CD4-positive, alpha-beta T cell treated with Interferon alpha-2 for 1 hour (primary cell): ENCODE measurements at regions not wholly inside any gene's neighbourhood (a gene's known extent, or its start where the extent isn't known, plus 50 kb on each side); places are given as distances from the start of the nearest gene placed in this dataset.

Source experiments
- DNase-seq, 2 donors: peaks; one replicate each; pipeline ENCODE4 v3.0.0-alpha.2; 2020 to 2022

GRCh38 chr5:3891113-3891512 is 295.5 kb downstream of the IRX1 start:
- no peak for DNase-seq

GRCh38 chr5:3893527-3893926 is 297.9 kb downstream of the IRX1 start:
- DNase-seq: no peak

- no peak for DNase-seq
These were observed 298.3 kb downstream of the IRX1 start for GRCh38 chr5:3893975-3894374.

- DNase-seq: no peak
These were observed 300.5 kb downstream of the IRX1 start for GRCh38 chr5:3896098-3896497.

- no peak for DNase-seq
These were observed 303.5 kb downstream of the IRX1 start for GRCh38 chr5:3899093-3899492.

- no peak for DNase-seq
These were observed 309.0 kb downstream of the IRX1 start for GRCh38 chr5:3904584-3904983.

- DNase-seq: no peak
These were observed 309.4 kb downstream of the IRX1 start for GRCh38 chr5:3905031-3905430.

- DNase-seq: no peak
These were observed 309.9 kb downstream of the IRX1 start for GRCh38 chr5:3905521-3905920.

- no peak for DNase-seq
These were observed 315.5 kb downstream of the IRX1 start for GRCh38 chr5:3911111-3911510.

- no peak for DNase-seq
These were observed 316.1 kb downstream of the IRX1 start for GRCh38 chr5:3911773-3912172.

GRCh38 chr5:3912790-3913189 is 317.2 kb downstream of the IRX1 start:
- no peak for DNase-seq

- DNase-seq: no peak
These were observed 317.6 kb downstream of the IRX1 start for GRCh38 chr5:3913279-3913678.

GRCh38 chr5:3925022-3925421 is 329.4 kb downstream of the IRX1 start:
- no peak for DNase-seq

GRCh38 chr5:3925935-3926334 is 330.3 kb downstream of the IRX1 start:
- DNase-seq: no peak

GRCh38 chr5:3929799-3930198 is 334.2 kb downstream of the IRX1 start:
- DNase-seq: no peak

GRCh38 chr5:3931976-3932375 is 336.3 kb downstream of the IRX1 start:
- DNase-seq: no peak

- no peak for DNase-seq
These were observed 337.9 kb downstream of the IRX1 start for GRCh38 chr5:3933536-3933935.

- DNase-seq: no peak
These were observed 338.3 kb downstream of the IRX1 start for GRCh38 chr5:3933966-3934365.

GRCh38 chr5:3943859-3944258 is 348.2 kb downstream of the IRX1 start:
- no peak for DNase-seq

GRCh38 chr5:3944930-3945329 is 349.3 kb downstream of the IRX1 start:
- no peak for DNase-seq

- no peak for DNase-seq
These were observed 353.2 kb downstream of the IRX1 start for GRCh38 chr5:3948838-3949237.

GRCh38 chr5:3954199-3954598 is 358.6 kb downstream of the IRX1 start:
- no peak for DNase-seq

GRCh38 chr5:3954633-3955032 is 359.0 kb downstream of the IRX1 start:
- DNase-seq: no peak

- DNase-seq: no peak
These were observed 362.0 kb downstream of the IRX1 start for GRCh38 chr5:3957658-3958057.

GRCh38 chr5:3958389-3958788 is 362.8 kb downstream of the IRX1 start:
- no peak for DNase-seq

GRCh38 chr5:3962113-3962512 is 366.5 kb downstream of the IRX1 start:
- DNase-seq: no peak
